MCF 10A (cell line): ENCODE measurements at regions not wholly inside any gene's neighbourhood (a gene's known extent, or its start where the extent isn't known, plus 50 kb on each side); places are given as distances from the start of the nearest gene placed in this dataset.
"Not testable (repeated sequence)": the region's sequence is repeated elsewhere in the genome, so short reads cannot be mapped to it uniquely, and the experiment has no call there.

Experiments
- BruUV-seq: library from RNA; stranded (reverse); fragments of 400-500 nt; replicated peaks from 2 replicates; lab custom pipeline; 2021; lab: Mats Ljungman, UMichigan
- CTCF ChIA-PET: fragments of 300-600 bp; sonication (Branson Sonifier 250); formaldehyde crosslinking; extraction: SDS; loops from one replicate; lab custom pipeline; 2021; ENCODE audit warnings: antibody characterized with exemption, inconsistent platforms; lab: Yijun Ruan, JAX
- POLR2A ChIA-PET: fragments of 300-600, 350-650 bp; sonication (Branson Sonifier 250); formaldehyde crosslinking; extraction: SDS; loops from one replicate; lab custom pipeline; 2020; ENCODE audit warnings: antibody characterized with exemption, inconsistent platforms; lab: Yijun Ruan, JAX
- DNase-seq: peaks from one replicate; pipeline ENCODE4 v3.0.0-alpha.2; 2018; ENCODE audit not compliant: unreplicated experiment
- H3K27ac Mint-ChIP-seq: one replicate; pipeline ENCODE4 v1.8.0; 2022; ENCODE audit warnings: mild to moderate bottlenecking, low read depth, mixed read lengths; ENCODE audit not compliant: unreplicated experiment
- H3K27me3 Mint-ChIP-seq: one replicate; pipeline ENCODE4 v1.8.0; 2022; ENCODE audit warnings: mixed read lengths; ENCODE audit not compliant: insufficient read depth, unreplicated experiment
- H3K36me3 Mint-ChIP-seq: one replicate; pipeline ENCODE4 v1.8.0; 2022; ENCODE audit warnings: mild to moderate bottlenecking, moderate library complexity, mixed read lengths; ENCODE audit not compliant: insufficient read depth, unreplicated experiment
- H3K4me1 Mint-ChIP-seq: one replicate; pipeline ENCODE4 v1.8.0; 2022; ENCODE audit warnings: mixed read lengths; ENCODE audit not compliant: insufficient read depth, unreplicated experiment
- H3K4me3 Mint-ChIP-seq: one replicate; pipeline ENCODE4 v1.8.0; 2022; ENCODE audit warnings: mild to moderate bottlenecking, moderate library complexity, mixed read lengths; ENCODE audit not compliant: unreplicated experiment
- H3K9me3 Mint-ChIP-seq: one replicate; pipeline ENCODE4 v1.8.0; 2022; ENCODE audit warnings: mixed read lengths; ENCODE audit not compliant: unreplicated experiment
- CTCF ChIP-seq: fragments of 200-600 bp; IDR thresholded peaks from one replicate; pipeline ENCODE4 v1.8.0; 2022; ENCODE audit warnings: antibody characterized with exemption, mild to moderate bottlenecking; ENCODE audit not compliant: unreplicated experiment
- intact Hi-C: fragments of 100-400 bp; cut with micrococcal nuclease; formaldehyde crosslinking; loops from 2 replicates; pipeline ENCODE4 v1.14.1; 2022

GRCh38 chr4:59503731-59504130, 1696.4 kb upstream of the ADGRL3 start:
- H3K27ac Mint-ChIP-seq = no peak overlapping the region
- intact Hi-C loops = no loop called here
- no peaks in the 10 kb centered on the region for H3K9me3 Mint-ChIP-seq
- no peaks in the 10 kb centered on the region for H3K4me1 Mint-ChIP-seq
- no peaks in the 10 kb centered on the region for H3K27me3 Mint-ChIP-seq
- ChIA-PET CTCF (interaction anchor here (0.7 kb wide), 2 partner anchors 19 to 145 kb away, joined by 3 read pairs; no protein-coding TSS in a partner anchor), POLR2A (interaction anchor here (0.6 kb wide), 1 partner anchor 45 kb away, joined by 3 read pairs; no protein-coding TSS in a partner anchor)
- no peaks in the 10 kb centered on the region for H3K36me3 Mint-ChIP-seq
- no peak overlapping the region for H3K4me3 Mint-ChIP-seq
- no TSS peak for BruUV-seq
- DNase-seq = no peak
- TF ChIP-seq CTCF = no peak

- CTCF ChIA-PET, BruUV-seq: not testable (repeated sequence)
- peak; percentile 61 for DNase-seq
Observed at GRCh38 chr4:59511809-59512208, 1688.3 kb upstream of the ADGRL3 start.

GRCh38 chr4:59517007-59517406, 1683.1 kb upstream of the ADGRL3 start:
- no peak for TF ChIP-seq CTCF
- Mint-ChIP-seq H3K4me3 (no peak overlapping the region), H3K27me3 (no peaks in the 10 kb centered on the region), H3K36me3 (no peaks in the 10 kb centered on the region), H3K27ac (no peak overlapping the region), H3K9me3 (no peaks in the 10 kb centered on the region), H3K4me1 (no peaks in the 10 kb centered on the region)
- intact Hi-C loops = no loop called here
- ChIA-PET POLR2A (no interaction called here), CTCF (interaction anchor here (0.6 kb wide), 1 partner anchor 261 kb away, joined by 3 read pairs; no protein-coding TSS in a partner anchor)
- BruUV-seq = no TSS peak
- DNase-seq = no peak

More at GRCh38 chr4:59511809-59512208, 1688.3 kb upstream of the ADGRL3 start:
- H3K27ac Mint-ChIP-seq, H3K36me3 Mint-ChIP-seq, POLR2A ChIA-PET, H3K9me3 Mint-ChIP-seq, H3K4me1 Mint-ChIP-seq, H3K4me3 Mint-ChIP-seq, H3K27me3 Mint-ChIP-seq, intact Hi-C loops: not testable (repeated sequence)

- Mint-ChIP-seq H3K27ac (no peak overlapping the region), H3K36me3 (no peaks in the 10 kb centered on the region), H3K9me3 (no peaks in the 10 kb centered on the region), H3K4me3 (no peak overlapping the region), H3K4me1 (no peaks in the 10 kb centered on the region), H3K27me3 (no peaks in the 10 kb centered on the region)
- no peak for TF ChIP-seq CTCF
- DNase-seq = no peak
- POLR2A ChIA-PET = no interaction called here
- intact Hi-C loops = no loop called here
- CTCF ChIA-PET = no interaction called here
- BruUV-seq = no TSS peak
Observed at GRCh38 chr4:59518005-59518823, 1681.9 kb upstream of the ADGRL3 start.
